ENCODE measurements at regions not wholly inside any gene's neighbourhood (a gene's known extent, or its start where the extent isn't known, plus 50 kb on each side); places are given as distances from the start of the nearest gene placed in this dataset.

DNA sequence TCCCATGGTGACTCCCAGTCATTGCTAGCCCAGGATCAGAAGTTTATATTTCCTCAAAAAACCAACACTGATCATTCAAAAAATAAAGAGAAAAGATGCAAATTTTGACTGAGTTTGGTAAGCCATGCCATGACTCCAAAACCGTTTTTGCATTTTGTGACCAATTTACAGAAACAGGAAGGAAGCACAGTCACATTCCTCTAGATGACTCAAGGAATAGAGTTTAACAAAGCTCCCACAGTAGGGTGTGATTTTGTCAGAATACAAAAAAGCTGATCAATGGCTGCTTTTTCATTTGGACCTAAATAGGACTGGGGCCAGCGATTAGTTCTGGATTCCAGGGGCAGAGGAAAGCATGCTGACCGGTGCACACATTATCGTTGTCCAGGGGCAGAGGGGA is 179.4 kb upstream of the AFDN start:
- TF ChIP-seq, protein P1, sequence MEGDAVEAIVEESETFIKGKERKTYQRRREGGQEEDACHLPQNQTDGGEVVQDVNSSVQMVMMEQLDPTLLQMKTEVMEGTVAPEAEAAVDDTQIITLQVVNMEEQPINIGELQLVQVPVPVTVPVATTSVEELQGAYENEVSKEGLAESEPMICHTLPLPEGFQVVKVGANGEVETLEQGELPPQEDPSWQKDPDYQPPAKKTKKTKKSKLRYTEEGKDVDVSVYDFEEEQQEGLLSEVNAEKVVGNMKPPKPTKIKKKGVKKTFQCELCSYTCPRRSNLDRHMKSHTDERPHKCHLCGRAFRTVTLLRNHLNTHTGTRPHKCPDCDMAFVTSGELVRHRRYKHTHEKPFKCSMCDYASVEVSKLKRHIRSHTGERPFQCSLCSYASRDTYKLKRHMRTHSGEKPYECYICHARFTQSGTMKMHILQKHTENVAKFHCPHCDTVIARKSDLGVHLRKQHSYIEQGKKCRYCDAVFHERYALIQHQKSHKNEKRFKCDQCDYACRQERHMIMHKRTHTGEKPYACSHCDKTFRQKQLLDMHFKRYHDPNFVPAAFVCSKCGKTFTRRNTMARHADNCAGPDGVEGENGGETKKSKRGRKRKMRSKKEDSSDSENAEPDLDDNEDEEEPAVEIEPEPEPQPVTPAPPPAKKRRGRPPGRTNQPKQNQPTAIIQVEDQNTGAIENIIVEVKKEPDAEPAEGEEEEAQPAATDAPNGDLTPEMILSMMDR (IDR thresholded peaks at IDR 0.05; ENCODE audit: extremely low read depth in 1 of 2, insufficient read depth in 1 of 2, low read depth in 1 of 2, low read length in 2 of 2), result no peak
- TF ChIP-seq FOS (IDR thresholded peaks at IDR 0.05; ENCODE audit: borderline replicate concordance, insufficient read depth, low read length) (peak; percentile 59), POLR2AphosphoS5 (IDR thresholded peaks at IDR 0.05; ENCODE audit: insufficient read depth, low read depth, low read length) (no peak), EZH2 (IDR thresholded peaks at IDR 0.05; ENCODE audit: borderline replicate concordance, low read depth, low read length, severe bottlenecking) (no peak), JUN (IDR thresholded peaks at IDR 0.05; ENCODE audit: borderline replicate concordance, insufficient read depth, insufficient read length, low read depth) (peak; percentile 85), POLR2A (IDR thresholded peaks at IDR 0.05; ENCODE audit: low read depth, low read length) (no peak), MYC (IDR thresholded peaks at IDR 0.05; ENCODE audit: low read depth, low read length) (no peak)
- TF ChIP-seq, protein P2, sequence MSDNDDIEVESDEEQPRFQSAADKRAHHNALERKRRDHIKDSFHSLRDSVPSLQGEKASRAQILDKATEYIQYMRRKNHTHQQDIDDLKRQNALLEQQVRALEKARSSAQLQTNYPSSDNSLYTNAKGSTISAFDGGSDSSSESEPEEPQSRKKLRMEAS (IDR thresholded peaks at IDR 0.05; ENCODE audit: insufficient read depth, insufficient read length), result no peak

All from endothelial cell of umbilical vein (primary cell).